Subcutaneous abdominal adipose tissue (tissue), 5 donors: ENCODE measurements at regions not wholly inside any gene's neighbourhood (a gene's known extent, or its start where the extent isn't known, plus 50 kb on each side); places are given as distances from the start of the nearest gene placed in this dataset.

Experiments
- H3K27ac ChIP-seq: one replicate; pipeline ENCODE4 v1.7.0; 2013; ENCODE audit warnings: low read depth, mild to moderate bottlenecking, inconsistent platforms, low read length, moderate library complexity
- H3K27me3 ChIP-seq, 5 donors: one replicate each; pipeline ENCODE4 v1.7.0; 2013; ENCODE audit warnings: low read length in 5 of 5, inconsistent platforms in 1 of 5; ENCODE audit not compliant: control insufficient read depth in 5 of 5, insufficient read depth in 4 of 5
- H3K36me3 ChIP-seq, 5 donors: one replicate each; pipeline ENCODE4 v1.7.0; 2013; ENCODE audit warnings: low read length in 5 of 5; ENCODE audit not compliant: control insufficient read depth in 5 of 5, insufficient read depth in 5 of 5
- H3K4me1 ChIP-seq, 5 donors: one replicate each; pipeline ENCODE4 v1.7.0; 2013; ENCODE audit warnings: low read length in 5 of 5, mild to moderate bottlenecking in 3 of 5, moderate library complexity in 1 of 5; ENCODE audit not compliant: control insufficient read depth in 5 of 5, insufficient read depth in 5 of 5
- H3K4me3 ChIP-seq, 5 donors: one replicate each; pipeline ENCODE4 v1.7.0; 2013; ENCODE audit warnings: low read length in 5 of 5, low read depth in 1 of 5
- H3K9ac ChIP-seq, 5 donors: one replicate each; pipeline ENCODE4 v1.7.0; 2013; ENCODE audit warnings: low read length in 5 of 5, mild to moderate bottlenecking in 4 of 5, moderate library complexity in 3 of 5
- H3K9me3 ChIP-seq, 5 donors: one replicate each; pipeline ENCODE4 v1.7.0; 2013; ENCODE audit warnings: low read length in 5 of 5; ENCODE audit not compliant: control insufficient read depth in 5 of 5
- donor health status: healthy.
- donor health status: healthy.
- donor health status: healthy.
- donor health status: healthy.
- donor health status: healthy.

DNA sequence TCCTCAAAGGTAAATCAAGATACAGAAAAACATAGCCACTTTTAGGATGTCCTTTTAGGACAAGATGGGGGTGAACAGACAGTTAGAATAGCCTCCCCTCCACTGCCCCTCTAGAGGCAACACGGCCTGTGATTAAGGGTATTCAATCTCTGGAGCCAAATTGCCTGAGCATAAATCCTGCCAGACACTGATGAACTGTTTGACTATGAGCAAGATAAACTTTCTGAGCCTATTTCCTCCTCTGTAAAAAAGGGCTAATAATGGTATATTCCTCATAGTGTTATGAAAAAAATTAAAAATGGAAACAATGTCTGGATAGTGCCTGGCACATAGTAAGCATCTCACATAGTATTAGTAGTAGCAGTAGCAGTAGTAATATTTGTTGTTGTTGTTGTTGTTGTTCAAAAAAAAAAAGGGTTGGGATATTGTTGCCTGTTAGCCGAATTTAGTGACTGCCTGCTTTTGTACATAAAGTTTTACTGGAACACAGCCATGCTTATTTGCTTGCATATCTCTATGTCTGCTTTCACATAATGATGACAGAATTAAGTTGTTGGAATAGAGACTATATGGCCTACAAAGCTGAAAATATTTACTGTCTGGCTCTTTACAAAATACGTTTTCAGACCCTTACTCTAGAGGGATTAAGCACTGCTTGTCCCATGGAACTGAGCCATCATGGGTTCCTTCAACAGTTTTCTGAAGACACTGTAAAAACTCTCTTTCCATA is 536.3 kb downstream of the TLE4 start:
- Histone ChIP-seq H3K27ac (no peak overlapping the region), H3K9ac (no peak overlapping the region), H3K9me3 (no peaks in the 10 kb centered on the region), H3K4me1 (no peaks in the 10 kb centered on the region), H3K27me3 (no peaks in the 10 kb centered on the region), H3K36me3 (no peaks in the 10 kb centered on the region), H3K4me3 (no peak overlapping the region)

DNA sequence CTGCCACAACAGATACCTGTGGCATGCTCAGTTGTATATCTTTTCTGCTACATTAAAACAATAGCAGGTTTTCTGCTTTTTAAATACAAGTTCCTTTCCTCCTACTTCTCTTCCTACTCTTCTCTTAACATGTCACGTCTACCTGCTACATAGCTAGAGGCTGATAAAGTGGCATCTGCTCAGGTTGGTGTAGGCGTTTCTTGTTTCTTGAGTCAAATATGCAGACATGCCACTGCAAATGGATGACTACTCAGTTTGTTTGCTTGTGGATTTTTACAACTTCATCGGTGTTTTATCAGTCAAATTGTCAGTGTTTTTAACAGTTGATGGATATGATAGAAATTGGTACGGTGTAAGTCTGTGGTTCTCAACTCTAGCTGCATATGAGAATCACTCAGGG is 525.7 kb downstream of the TLE4 start:
- Histone ChIP-seq H3K36me3 (no peaks in the 10 kb centered on the region), H3K9ac (no peak overlapping the region), H3K27me3 (no peaks in the 10 kb centered on the region), H3K4me3 (no peak overlapping the region), H3K27ac (no peak overlapping the region), H3K4me1 (no peaks in the 10 kb centered on the region), H3K9me3 (no peaks in the 10 kb centered on the region)

DNA sequence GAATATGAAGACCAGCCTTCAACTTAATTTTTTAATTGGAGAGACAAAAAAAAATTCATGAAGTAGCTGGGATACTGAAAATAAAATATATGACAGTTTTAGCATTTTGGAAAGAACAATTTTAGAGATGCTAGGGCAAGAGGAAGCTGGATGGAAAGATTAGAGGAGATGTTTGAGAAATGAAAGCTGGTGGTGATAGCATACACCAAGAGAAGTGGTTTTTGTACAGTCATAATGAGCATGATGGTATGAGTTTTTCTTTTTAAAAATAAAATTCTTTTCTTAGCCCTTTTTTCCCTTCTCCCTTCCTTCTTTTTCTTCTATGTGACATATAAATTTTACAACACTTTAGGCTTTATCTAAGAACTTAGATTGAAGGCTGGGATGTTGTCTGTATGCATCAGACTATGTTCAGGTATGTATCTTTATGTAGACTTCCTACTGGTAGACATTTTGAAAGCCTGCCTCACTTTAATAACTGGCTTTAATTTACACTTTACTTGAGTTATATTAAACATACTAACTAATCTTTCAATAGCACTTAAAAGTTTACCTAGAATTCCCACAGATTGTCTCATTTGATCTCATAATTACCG is 522.5 kb downstream of the TLE4 start:
- H3K36me3 ChIP-seq: no peaks in the 10 kb centered on the region
- H3K4me1 ChIP-seq: no peaks in the 10 kb centered on the region
- H3K27me3 ChIP-seq: no peaks in the 10 kb centered on the region
- no peak overlapping the region for H3K27ac ChIP-seq
- H3K9me3 ChIP-seq: no peaks in the 10 kb centered on the region
- H3K9ac ChIP-seq: no peak overlapping the region
- no peak overlapping the region for H3K4me3 ChIP-seq

DNA sequence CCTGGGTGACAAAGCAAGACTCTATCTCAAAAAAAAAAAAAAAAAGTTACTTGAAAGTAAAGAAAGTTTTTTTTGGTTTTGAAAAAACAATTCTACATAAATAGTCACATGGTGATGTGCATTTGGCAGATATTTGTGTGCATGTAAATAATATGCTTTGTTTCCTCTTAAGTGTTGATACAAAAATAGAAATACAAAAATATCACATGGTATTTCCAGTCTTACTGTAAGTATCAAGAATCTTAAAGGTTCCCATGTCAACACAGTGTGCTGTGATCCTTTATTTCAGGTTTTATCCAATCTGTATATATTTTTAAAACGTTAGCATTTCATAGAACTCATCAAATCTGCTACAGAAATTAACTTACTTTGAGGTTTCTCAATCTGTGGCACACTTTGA is 521.9 kb downstream of the TLE4 start:
- Histone ChIP-seq H3K9ac (no peak overlapping the region), H3K4me1 (no peaks in the 10 kb centered on the region), H3K27ac (no peak overlapping the region), H3K9me3 (no peaks in the 10 kb centered on the region), H3K36me3 (no peaks in the 10 kb centered on the region), H3K4me3 (no peak overlapping the region), H3K27me3 (no peaks in the 10 kb centered on the region)

DNA sequence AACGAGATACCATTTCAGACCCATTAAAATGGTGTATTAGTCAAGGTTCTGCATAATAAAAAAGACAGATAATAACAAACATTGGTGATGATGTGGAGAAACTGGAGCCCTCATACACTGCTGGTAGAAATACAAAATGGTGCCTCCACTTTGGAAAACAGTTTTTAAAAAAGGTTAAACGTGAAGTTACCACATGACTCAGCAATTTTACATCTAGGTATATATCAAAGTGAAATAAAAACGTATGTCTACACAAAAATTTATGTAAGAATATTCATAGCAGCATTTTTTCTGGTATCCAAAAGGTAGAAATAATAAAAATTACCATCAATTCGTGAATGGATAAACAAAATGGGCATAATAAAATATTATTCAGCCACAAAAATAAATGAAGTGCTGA is 519.8 kb downstream of the TLE4 start:
- Histone ChIP-seq H3K9ac (no peak overlapping the region), H3K27me3 (no peaks in the 10 kb centered on the region), H3K4me1 (no peaks in the 10 kb centered on the region), H3K4me3 (no peak overlapping the region), H3K27ac (no peak overlapping the region), H3K9me3 (no peaks in the 10 kb centered on the region), H3K36me3 (no peaks in the 10 kb centered on the region)

DNA sequence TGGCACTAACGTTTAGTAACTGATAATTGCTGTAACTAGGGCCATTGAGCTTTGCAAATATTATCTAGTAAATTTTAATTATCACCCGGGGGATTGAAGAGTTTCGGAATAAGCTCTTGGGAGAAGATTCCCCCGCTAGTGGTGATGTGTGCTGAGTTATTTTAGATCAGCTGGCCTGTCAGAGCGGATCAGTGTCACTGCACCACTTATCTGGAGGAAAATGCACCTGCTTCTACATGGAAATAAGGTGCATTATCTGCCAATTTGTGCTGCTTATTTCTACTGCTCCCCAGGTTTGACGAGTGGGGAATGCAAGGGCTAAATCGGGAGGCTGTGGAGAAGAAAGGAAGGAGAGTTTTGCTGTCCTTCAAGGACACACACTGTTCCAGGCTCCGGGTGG is 518.6 kb downstream of the TLE4 start:
- no peaks in the 10 kb centered on the region for H3K27me3 ChIP-seq
- no peaks in the 10 kb centered on the region for H3K36me3 ChIP-seq
- H3K9me3 ChIP-seq: no peaks in the 10 kb centered on the region
- H3K4me3 ChIP-seq: no peak overlapping the region
- no peak overlapping the region for H3K9ac ChIP-seq
- no peaks in the 10 kb centered on the region for H3K4me1 ChIP-seq
- H3K27ac ChIP-seq: no peak overlapping the region

DNA sequence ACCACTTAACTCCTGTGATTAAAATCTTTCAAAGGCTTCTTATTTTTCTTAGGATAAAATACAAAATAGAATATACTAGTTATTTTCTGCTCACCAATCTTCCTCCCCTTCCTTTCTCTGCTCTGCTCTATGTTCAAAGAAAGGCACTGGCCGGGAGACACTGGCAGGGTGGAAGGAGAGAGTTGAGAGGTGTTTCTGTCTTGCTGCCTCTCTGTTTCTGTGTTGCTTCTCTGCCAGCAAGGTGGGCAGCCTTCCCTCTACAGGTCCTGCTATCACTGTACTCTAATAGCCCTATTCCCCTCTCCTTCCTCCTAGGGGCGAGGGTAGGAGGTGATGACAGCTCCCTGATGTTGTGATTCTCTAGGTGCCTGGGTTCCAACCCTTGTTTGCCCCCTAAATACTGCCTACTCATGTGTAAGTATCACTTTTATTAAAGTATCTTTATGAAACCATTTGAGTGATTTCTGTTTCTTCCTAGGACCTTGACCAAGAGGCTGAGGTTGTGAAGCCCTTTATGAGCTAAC is 515.1 kb downstream of the TLE4 start:
- Histone ChIP-seq H3K4me3 (no peak overlapping the region), H3K9me3 (peaks cover 0 to 3% (median 0%) of the 10 kb centered on the region in 5 donors), H3K27ac (no peak overlapping the region), H3K4me1 (no peaks in the 10 kb centered on the region), H3K27me3 (no peaks in the 10 kb centered on the region), H3K36me3 (no peaks in the 10 kb centered on the region), H3K9ac (no peak overlapping the region)

DNA sequence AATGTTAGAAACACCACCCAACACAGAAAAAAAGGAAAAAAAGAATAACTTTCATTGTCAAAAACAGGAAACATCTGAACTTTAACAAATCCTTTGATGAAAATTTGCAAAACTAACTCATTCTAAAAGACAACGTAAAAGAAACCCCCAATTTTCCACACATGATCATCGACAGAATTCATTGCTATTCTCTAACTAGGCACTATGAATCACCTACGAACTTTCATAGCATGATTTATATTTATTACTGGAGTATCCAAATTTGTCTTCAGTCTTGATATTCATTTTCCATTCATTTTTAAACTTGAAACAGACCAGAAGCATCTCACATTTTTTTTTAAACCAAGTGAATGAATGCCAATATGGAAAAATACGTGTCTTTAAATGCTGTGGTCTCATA is 514.6 kb downstream of the TLE4 start:
- Histone ChIP-seq H3K4me1 (no peaks in the 10 kb centered on the region), H3K4me3 (no peak overlapping the region), H3K27ac (no peak overlapping the region), H3K36me3 (no peaks in the 10 kb centered on the region), H3K9me3 (peaks cover 0 to 3% (median 0%) of the 10 kb centered on the region in 5 donors), H3K9ac (no peak overlapping the region), H3K27me3 (no peaks in the 10 kb centered on the region)

DNA sequence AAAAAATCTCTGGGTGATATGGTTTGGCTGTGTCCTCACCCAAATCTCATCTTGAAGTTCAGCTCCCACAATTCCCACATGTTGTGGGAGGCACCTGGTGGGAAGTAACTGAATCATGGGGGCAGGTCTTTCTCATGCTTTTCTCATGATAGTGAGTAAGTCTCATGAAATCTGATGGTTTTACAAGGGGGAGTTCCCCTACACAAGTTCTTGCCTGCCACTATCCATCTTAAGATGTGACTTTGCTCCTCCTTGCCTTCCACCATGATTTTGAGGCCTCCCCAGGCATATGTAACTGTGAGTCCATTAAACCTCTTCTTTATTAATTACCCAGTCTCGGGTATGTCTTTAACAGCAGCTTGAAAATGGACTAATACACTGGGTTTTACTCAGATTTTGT is 513.9 kb downstream of the TLE4 start:
- Histone ChIP-seq H3K9ac (no peak overlapping the region), H3K4me1 (no peaks in the 10 kb centered on the region), H3K4me3 (no peak overlapping the region), H3K27me3 (no peaks in the 10 kb centered on the region), H3K9me3 (peaks cover 0 to 6% (median 3%) of the 10 kb centered on the region in 5 donors), H3K27ac (no peak overlapping the region), H3K36me3 (no peaks in the 10 kb centered on the region)

DNA sequence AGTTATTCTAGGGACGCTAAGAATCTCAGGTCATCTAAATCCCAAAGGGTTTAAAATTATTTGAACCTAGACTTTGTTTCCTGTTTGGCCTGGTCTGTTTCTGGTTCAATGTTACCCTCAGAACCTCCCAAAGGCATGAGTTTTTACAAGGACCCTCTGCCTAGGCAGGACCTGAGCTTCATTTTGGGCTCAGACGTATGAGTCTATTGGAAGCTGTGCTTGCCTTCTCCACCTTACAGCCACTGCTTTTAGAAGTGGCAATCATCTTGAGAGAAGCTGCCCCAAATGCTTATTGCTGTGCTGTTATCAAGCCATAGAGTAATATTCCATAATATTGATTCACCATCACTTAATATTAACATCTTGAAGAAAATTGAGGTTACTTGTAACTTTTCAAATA is 510.4 kb downstream of the TLE4 start:
- H3K9me3 ChIP-seq: peaks cover 0 to 6% (median 3%) of the 10 kb centered on the region in 5 donors
- H3K9ac ChIP-seq: no peak overlapping the region
- no peak overlapping the region for H3K4me3 ChIP-seq
- no peaks in the 10 kb centered on the region for H3K27me3 ChIP-seq
- no peaks in the 10 kb centered on the region for H3K4me1 ChIP-seq
- H3K27ac ChIP-seq: no peak overlapping the region
- H3K36me3 ChIP-seq: no peaks in the 10 kb centered on the region
